IgD-negative memory B cell (primary cell): ENCODE measurements at regions not wholly inside any gene's neighbourhood (a gene's known extent, or its start where the extent isn't known, plus 50 kb on each side); places are given as distances from the start of the nearest gene placed in this dataset.
A peak's percentile ranks its signal among the peaks of the same experiment; 100 is the strongest.

Experiments used
- H3K27ac Mint-ChIP-seq, 3 donors: one replicate each; pipeline ENCODE4 v1.8.0; 2020 to 2022; ENCODE audit warnings: mild to moderate bottlenecking in 3 of 3, mixed read lengths in 3 of 3, moderate library complexity in 1 of 3
- H3K27me3 Mint-ChIP-seq: one replicate; pipeline ENCODE4 v1.8.0; 2021; ENCODE audit warnings: mixed read lengths
- H3K36me3 Mint-ChIP-seq: one replicate; pipeline ENCODE4 v1.8.0; 2020; ENCODE audit warnings: mild to moderate bottlenecking, mixed read lengths
- H3K4me1 Mint-ChIP-seq, 3 donors: one replicate each; pipeline ENCODE4 v1.8.0; 2020 to 2022; ENCODE audit warnings: mixed read lengths in 3 of 3, mild to moderate bottlenecking in 1 of 3
- H3K4me3 Mint-ChIP-seq, 4 donors: one replicate each; pipeline ENCODE4 v1.8.0; 2020 to 2022; ENCODE audit warnings: mild to moderate bottlenecking in 4 of 4, mixed read lengths in 4 of 4, moderate library complexity in 3 of 4
- H3K9me3 Mint-ChIP-seq, 3 donors: one replicate each; pipeline ENCODE4 v1.8.0; 2020 to 2021; ENCODE audit warnings: mixed read lengths in 3 of 3, mild to moderate bottlenecking in 1 of 3

GRCh38 chr20:10949930-10950783 is 276.4 kb upstream of the JAG1 start:
- Mint-ChIP-seq H3K36me3 (no peaks in the 10 kb centered on the region), H3K27ac (peak overlapping the region in 1 of 3 donors; percentile 9), H3K27me3 (no peaks in the 10 kb centered on the region), H3K4me1 (no peaks in the 10 kb centered on the region), H3K9me3 (peaks cover 0 to 4% (median 4%) of the 10 kb centered on the region in 3 donors), H3K4me3 (no peak overlapping the region)

GRCh38 chr20:10951216-10951615 is 277.4 kb upstream of the JAG1 start:
- H3K4me1 Mint-ChIP-seq, result no peaks in the 10 kb centered on the region

GRCh38 chr20:10951904-10952303 is 278.1 kb upstream of the JAG1 start:
- no peaks in the 10 kb centered on the region for H3K27me3 Mint-ChIP-seq
- no peak overlapping the region for H3K4me3 Mint-ChIP-seq
- peaks cover 0 to 4% (median 2%) of the 10 kb centered on the region in 3 donors for H3K9me3 Mint-ChIP-seq
- H3K4me1 Mint-ChIP-seq, result no peaks in the 10 kb centered on the region
- H3K27ac Mint-ChIP-seq, result no peak overlapping the region
- no peaks in the 10 kb centered on the region for H3K36me3 Mint-ChIP-seq

More at GRCh38 chr20:10951216-10951615, 277.4 kb upstream of the JAG1 start:
- no peaks in the 10 kb centered on the region for H3K36me3 Mint-ChIP-seq
- no peaks in the 10 kb centered on the region for H3K27me3 Mint-ChIP-seq
- H3K4me3 Mint-ChIP-seq, result no peak overlapping the region
- H3K9me3 Mint-ChIP-seq, result peaks cover 0 to 4% (median 2%) of the 10 kb centered on the region in 3 donors
- H3K27ac Mint-ChIP-seq, result no peak overlapping the region

- Mint-ChIP-seq H3K36me3 (no peaks in the 10 kb centered on the region), H3K4me1 (no peaks in the 10 kb centered on the region), H3K4me3 (no peak overlapping the region), H3K9me3 (peaks cover 0 to 4% (median 3%) of the 10 kb centered on the region in 3 donors), H3K27me3 (no peaks in the 10 kb centered on the region), H3K27ac (no peak overlapping the region)
These were observed 279.6 kb upstream of the JAG1 start for GRCh38 chr20:10953437-10953836.

GRCh38 chr20:10954137-10954840 is 280.5 kb upstream of the JAG1 start:
- Mint-ChIP-seq H3K4me3 (no peak overlapping the region), H3K4me1 (no peaks in the 10 kb centered on the region), H3K27me3 (no peaks in the 10 kb centered on the region), H3K9me3 (peaks cover 0 to 4% (median 3%) of the 10 kb centered on the region in 3 donors), H3K27ac (no peak overlapping the region), H3K36me3 (no peaks in the 10 kb centered on the region)

GRCh38 chr20:10954908-10955580 is 281.2 kb upstream of the JAG1 start:
- no peaks in the 10 kb centered on the region for H3K4me1 Mint-ChIP-seq
- peaks cover 0 to 4% (median 3%) of the 10 kb centered on the region in 3 donors for H3K9me3 Mint-ChIP-seq
- no peaks in the 10 kb centered on the region for H3K27me3 Mint-ChIP-seq
- no peak overlapping the region for H3K27ac Mint-ChIP-seq
- H3K36me3 Mint-ChIP-seq, result no peaks in the 10 kb centered on the region
- no peak overlapping the region for H3K4me3 Mint-ChIP-seq

- Mint-ChIP-seq H3K27ac (no peak overlapping the region), H3K36me3 (no peaks in the 10 kb centered on the region), H3K27me3 (no peaks in the 10 kb centered on the region), H3K4me3 (no peak overlapping the region), H3K4me1 (no peaks in the 10 kb centered on the region), H3K9me3 (peaks cover 0 to 6% (median 3%) of the 10 kb centered on the region in 3 donors)
These were observed 284.5 kb upstream of the JAG1 start for GRCh38 chr20:10958279-10958678.

GRCh38 chr20:10960416-10960815 is 286.6 kb upstream of the JAG1 start:
- H3K27ac Mint-ChIP-seq, result no peak overlapping the region
- no peaks in the 10 kb centered on the region for H3K27me3 Mint-ChIP-seq
- no peaks in the 10 kb centered on the region for H3K4me1 Mint-ChIP-seq
- H3K36me3 Mint-ChIP-seq, result no peaks in the 10 kb centered on the region
- H3K4me3 Mint-ChIP-seq, result no peak overlapping the region
- H3K9me3 Mint-ChIP-seq, result peaks cover 0 to 10% (median 2%) of the 10 kb centered on the region in 3 donors

- no peaks in the 10 kb centered on the region for H3K27me3 Mint-ChIP-seq
- H3K4me1 Mint-ChIP-seq, result no peaks in the 10 kb centered on the region
- H3K4me3 Mint-ChIP-seq, result no peak overlapping the region
- H3K36me3 Mint-ChIP-seq, result no peaks in the 10 kb centered on the region
- peaks cover 0 to 10% (median 2%) of the 10 kb centered on the region in 3 donors for H3K9me3 Mint-ChIP-seq
- no peak overlapping the region for H3K27ac Mint-ChIP-seq
These were observed 288.0 kb upstream of the JAG1 start for GRCh38 chr20:10961651-10962288.

- H3K9me3 Mint-ChIP-seq, result peaks cover under 1 to 7% (median 2%) of the 10 kb centered on the region in 3 donors
- H3K27ac Mint-ChIP-seq, result no peak overlapping the region
- no peaks in the 10 kb centered on the region for H3K4me1 Mint-ChIP-seq
- H3K4me3 Mint-ChIP-seq, result no peak overlapping the region
- no peaks in the 10 kb centered on the region for H3K36me3 Mint-ChIP-seq
- no peaks in the 10 kb centered on the region for H3K27me3 Mint-ChIP-seq
These were observed 289.1 kb upstream of the JAG1 start for GRCh38 chr20:10962937-10963336.

- H3K9me3 Mint-ChIP-seq, result peaks cover 2 to 7% (median 3%) of the 10 kb centered on the region in 3 donors
- no peaks in the 10 kb centered on the region for H3K4me1 Mint-ChIP-seq
- no peak overlapping the region for H3K4me3 Mint-ChIP-seq
- no peak overlapping the region for H3K27ac Mint-ChIP-seq
- no peaks in the 10 kb centered on the region for H3K27me3 Mint-ChIP-seq
- no peaks in the 10 kb centered on the region for H3K36me3 Mint-ChIP-seq
These were observed 290.0 kb upstream of the JAG1 start for GRCh38 chr20:10963717-10964266.

GRCh38 chr20:10965936-10966470 is 292.2 kb upstream of the JAG1 start:
- H3K36me3 Mint-ChIP-seq, result no peaks in the 10 kb centered on the region
- H3K27ac Mint-ChIP-seq, result no peak overlapping the region
- no peaks in the 10 kb centered on the region for H3K4me1 Mint-ChIP-seq
- H3K9me3 Mint-ChIP-seq, result peaks cover 2 to 7% (median 4%) of the 10 kb centered on the region in 3 donors
- no peaks in the 10 kb centered on the region for H3K27me3 Mint-ChIP-seq
- no peak overlapping the region for H3K4me3 Mint-ChIP-seq

- H3K4me3 Mint-ChIP-seq, result no peak overlapping the region
- H3K4me1 Mint-ChIP-seq, result no peaks in the 10 kb centered on the region
- no peaks in the 10 kb centered on the region for H3K36me3 Mint-ChIP-seq
- no peaks in the 10 kb centered on the region for H3K27me3 Mint-ChIP-seq
- peaks cover 0 to 15% (median 1%) of the 10 kb centered on the region in 3 donors for H3K9me3 Mint-ChIP-seq
- H3K27ac Mint-ChIP-seq, result no peak overlapping the region
These were observed 296.3 kb upstream of the JAG1 start for GRCh38 chr20:10970109-10970508.

GRCh38 chr20:10971096-10971495 is 297.3 kb upstream of the JAG1 start:
- H3K4me1 Mint-ChIP-seq, result no peaks in the 10 kb centered on the region
- H3K36me3 Mint-ChIP-seq, result no peaks in the 10 kb centered on the region
- no peak overlapping the region for H3K4me3 Mint-ChIP-seq
- H3K27ac Mint-ChIP-seq, result no peak overlapping the region
- no peaks in the 10 kb centered on the region for H3K27me3 Mint-ChIP-seq
- peaks cover 0 to 16% (median 1%) of the 10 kb centered on the region in 3 donors for H3K9me3 Mint-ChIP-seq
